ENCODE measurements at regions not wholly inside any gene's neighbourhood (a gene's known extent, or its start where the extent isn't known, plus 50 kb on each side); places are given as distances from the start of the nearest gene placed in this dataset.

DNA sequence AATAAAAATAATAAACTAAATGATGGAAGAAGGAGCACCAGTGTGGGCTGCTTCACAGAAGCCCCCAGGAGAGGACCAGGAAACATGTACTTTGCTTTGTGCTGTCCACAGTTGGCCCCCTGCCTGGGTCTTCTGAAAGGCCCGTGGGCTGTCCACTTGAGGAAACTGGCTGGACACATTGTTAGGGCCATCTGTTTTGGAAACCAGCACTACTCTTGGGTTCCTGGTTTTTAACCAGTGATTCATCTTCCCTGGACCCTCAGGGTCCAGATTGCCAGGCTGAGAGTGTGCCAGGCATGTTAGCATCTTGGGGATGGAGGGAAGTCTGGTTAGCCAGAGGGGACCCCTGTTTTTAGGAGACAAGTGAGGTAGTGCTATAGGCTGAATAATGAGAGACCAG, 297.2 kb upstream of the C2CD4B start:
- H2AFZ ChIP-seq (ENCODE audit: low read length), result no peak overlapping the region
- H3K4me2 ChIP-seq (ENCODE audit: low read length), result no peak overlapping the region
- H3K9me2 ChIP-seq (ENCODE audit: insufficient read depth, low read length), result no peaks in the 10 kb centered on the region
- ChIA-PET POLR2A (no interaction called here), CTCF (ENCODE audit: unreplicated experiment) (no interaction called here)
- no peak overlapping the region for H3K27ac ChIP-seq (ENCODE audit: low read depth, low read length, poor library complexity, severe bottlenecking)
- no peaks in the 10 kb centered on the region for H3K9me3 ChIP-seq (ENCODE audit: low read length)
- no peaks in the 10 kb centered on the region; the same call in 1 of the 2 replicates for H4K20me1 ChIP-seq (ENCODE audit: insufficient read depth, low read length)
- TF ChIP-seq CTCF (conservative IDR thresholded peaks at IDR 0.05; ENCODE audit: low read length) (no peak), EZH2phosphoT487 (IDR thresholded peaks at IDR 0.05; ENCODE audit: borderline replicate concordance, low read depth, low read length) (no peak)
- H3K4me3 ChIP-seq (ENCODE audit: low read depth, low read length, poor library complexity, severe bottlenecking), result no peak overlapping the region
- intact Hi-C loops (cut with micrococcal nuclease; ENCODE audit: unreplicated experiment), result no loop called here
- no peak for DNase-seq (ENCODE audit: low spot score)
- H3K79me2 ChIP-seq (ENCODE audit: insufficient read depth, low read depth, low read length), result no peaks in the 10 kb centered on the region
- no peaks in the 10 kb centered on the region for H3K4me1 ChIP-seq (ENCODE audit: insufficient read depth, low read length, poor library complexity, severe bottlenecking)
- no peaks in the 10 kb centered on the region for H3K36me3 ChIP-seq (ENCODE audit: insufficient read depth, low read length)
- no TSS peak for BruUV-seq (replicated peaks)

DNA sequence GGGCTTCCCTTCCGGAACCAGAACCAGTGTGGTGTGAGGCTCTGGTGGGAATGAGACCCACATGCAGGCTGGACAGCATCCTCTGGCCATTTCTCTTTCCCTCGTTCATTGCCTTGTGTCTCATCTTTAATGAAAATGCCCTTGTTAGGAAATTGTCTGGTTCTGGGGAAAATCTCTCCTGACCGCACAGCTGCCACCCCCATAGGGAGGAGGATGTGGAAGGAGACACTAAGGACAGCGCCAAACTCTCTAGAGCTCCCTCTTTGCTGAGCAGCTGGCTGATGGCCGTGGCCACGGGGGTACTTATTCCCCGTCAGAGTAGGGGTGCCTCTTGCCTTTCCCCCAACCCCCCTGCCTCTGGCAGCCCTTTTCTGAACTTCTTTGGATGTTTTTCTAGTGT, 297.6 kb upstream of the C2CD4B start:
- H3K4me2 ChIP-seq (ENCODE audit: low read length), result no peak overlapping the region
- no peak for DNase-seq (ENCODE audit: low spot score)
- no peaks in the 10 kb centered on the region; the same call in 1 of the 2 replicates for H4K20me1 ChIP-seq (ENCODE audit: insufficient read depth, low read length)
- no peak overlapping the region for H3K27ac ChIP-seq (ENCODE audit: low read depth, low read length, poor library complexity, severe bottlenecking)
- H2AFZ ChIP-seq (ENCODE audit: low read length), result no peak overlapping the region
- no peak overlapping the region for H3K4me3 ChIP-seq (ENCODE audit: low read depth, low read length, poor library complexity, severe bottlenecking)
- ChIA-PET POLR2A (no interaction called here), CTCF (ENCODE audit: unreplicated experiment) (no interaction called here)
- H3K79me2 ChIP-seq (ENCODE audit: insufficient read depth, low read depth, low read length), result no peaks in the 10 kb centered on the region
- TF ChIP-seq EZH2phosphoT487 (IDR thresholded peaks at IDR 0.05; ENCODE audit: borderline replicate concordance, low read depth, low read length), result no peak
- no peak for TF ChIP-seq CTCF (conservative IDR thresholded peaks at IDR 0.05; ENCODE audit: low read length)
- no peaks in the 10 kb centered on the region for H3K4me1 ChIP-seq (ENCODE audit: insufficient read depth, low read length, poor library complexity, severe bottlenecking)
- no peaks in the 10 kb centered on the region for H3K9me3 ChIP-seq (ENCODE audit: low read length)
- no peaks in the 10 kb centered on the region for H3K9me2 ChIP-seq (ENCODE audit: insufficient read depth, low read length)
- no TSS peak for BruUV-seq (replicated peaks)
- intact Hi-C loops (cut with micrococcal nuclease; ENCODE audit: unreplicated experiment), result no loop called here
- H3K36me3 ChIP-seq (ENCODE audit: insufficient read depth, low read length), result no peaks in the 10 kb centered on the region

- Histone ChIP-seq H3K4me1 (ENCODE audit: insufficient read depth, low read length, poor library complexity, severe bottlenecking) (no peaks in the 10 kb centered on the region), H3K27ac (ENCODE audit: low read depth, low read length, poor library complexity, severe bottlenecking) (no peak overlapping the region), H3K9me2 (ENCODE audit: insufficient read depth, low read length) (no peaks in the 10 kb centered on the region), H4K20me1 (ENCODE audit: insufficient read depth, low read length) (no peaks in the 10 kb centered on the region; the same call in 1 of the 2 replicates), H3K79me2 (ENCODE audit: insufficient read depth, low read depth, low read length) (no peaks in the 10 kb centered on the region), H3K4me2 (ENCODE audit: low read length) (no peak overlapping the region), H3K9me3 (ENCODE audit: low read length) (no peaks in the 10 kb centered on the region), H3K36me3 (ENCODE audit: insufficient read depth, low read length) (no peaks in the 10 kb centered on the region), H2AFZ (ENCODE audit: low read length) (no peak overlapping the region), H3K4me3 (ENCODE audit: low read depth, low read length, poor library complexity, severe bottlenecking) (no peak overlapping the region)
- ChIA-PET POLR2A (no interaction called here), CTCF (ENCODE audit: unreplicated experiment) (no interaction called here)
- intact Hi-C loops (cut with micrococcal nuclease; ENCODE audit: unreplicated experiment), result no loop called here
- BruUV-seq (replicated peaks), result no TSS peak
- no peak for TF ChIP-seq CTCF (conservative IDR thresholded peaks at IDR 0.05; ENCODE audit: low read length)
- TF ChIP-seq EZH2phosphoT487 (IDR thresholded peaks at IDR 0.05; ENCODE audit: borderline replicate concordance, low read depth, low read length), result no peak
- no peak for DNase-seq (ENCODE audit: low spot score)
These were observed 299.6 kb upstream of the C2CD4B start for GRCh38 chr15:62464705-62465104.
